ENCODE measurements at regions not wholly inside any gene's neighbourhood (a gene's known extent, or its start where the extent isn't known, plus 50 kb on each side); places are given as distances from the start of the nearest gene placed in this dataset.
"Not testable (repeated sequence)": the region's sequence is repeated elsewhere in the genome, so short reads cannot be mapped to it uniquely, and the experiment has no call there.

DNA sequence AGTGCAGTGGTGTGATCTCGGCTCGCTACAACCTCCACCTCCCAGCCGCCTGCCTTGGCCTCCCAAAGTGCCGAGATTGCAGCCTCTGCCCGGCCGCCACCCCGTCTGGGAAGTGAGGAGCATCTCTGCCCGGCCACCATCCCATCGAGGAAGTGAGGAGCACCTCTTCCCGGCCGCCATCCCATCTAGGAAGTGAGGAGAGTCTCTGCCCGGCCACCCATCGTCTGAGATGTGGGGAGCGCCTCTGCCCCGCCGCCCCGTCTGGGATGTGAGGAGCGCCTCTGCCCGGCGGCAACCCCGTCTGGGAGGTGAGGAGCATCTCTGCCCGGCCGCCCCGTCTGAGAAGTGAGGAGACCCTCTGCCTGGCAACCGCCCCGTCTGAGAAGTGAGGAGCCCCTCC lies 88.5 kb upstream of the DCAF12L1 start:
- H3K4me1 Mint-ChIP-seq; H3K4me3 ChIP-seq (ENCODE audit: low read length); H3K27me3 ChIP-seq (ENCODE audit: control insufficient read depth in 2 of 2, insufficient read depth in 2 of 2, low read length in 2 of 2); H3K27ac Mint-ChIP-seq; intact Hi-C loops (cut with micrococcal nuclease); H3K27me3 Mint-ChIP-seq; H3K27ac ChIP-seq (ENCODE audit: low read depth, low read length); H3K9me3 ChIP-seq (ENCODE audit: control insufficient read depth in 2 of 3, low read length in 3 of 3); CTCF ChIA-PET; ATAC-seq; H3K36me3 ChIP-seq (ENCODE audit: control insufficient read depth in 2 of 3, insufficient read depth in 3 of 3, low read length in 3 of 3); H3K36me3 Mint-ChIP-seq; H3K4me1 ChIP-seq (ENCODE audit: control insufficient read depth in 2 of 2, insufficient read depth in 2 of 2, low read length in 2 of 2); H3K4me3 Mint-ChIP-seq; H3K9me3 Mint-ChIP-seq; POLR2A ChIA-PET; DNase-seq: not testable (repeated sequence)

DNA sequence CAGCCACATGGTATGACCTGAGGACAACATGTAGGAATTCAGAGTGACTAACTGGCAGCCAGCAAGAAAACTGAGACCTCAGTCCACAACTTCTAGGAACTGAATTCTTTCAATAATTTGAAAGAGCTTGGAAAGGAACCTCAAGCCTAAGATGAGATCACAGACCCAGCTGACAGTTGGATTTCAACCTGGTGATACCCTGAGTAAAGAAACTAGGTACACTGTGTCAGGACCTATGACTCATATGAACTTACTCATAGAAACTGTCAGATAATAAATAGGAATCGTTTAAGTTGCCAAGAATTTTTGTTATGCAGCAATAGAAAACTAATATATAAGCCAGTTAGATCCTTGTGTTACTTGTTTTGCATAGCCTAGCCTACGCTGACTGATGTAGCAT lies 102.4 kb upstream of the DCAF12L1 start:
- H3K36me3 Mint-ChIP-seq: no peaks in the 10 kb centered on the region
- H3K4me1 Mint-ChIP-seq: no peaks in the 10 kb centered on the region
- H3K4me1 ChIP-seq (ENCODE audit: control insufficient read depth in 2 of 2, insufficient read depth in 2 of 2, low read length in 2 of 2): no peaks in the 10 kb centered on the region
- no peak overlapping the region for H3K27ac ChIP-seq (ENCODE audit: low read depth, low read length)
- peaks cover 0 to 2% (median 0%) of the 10 kb centered on the region in 11 donors for H3K9me3 Mint-ChIP-seq
- H3K27me3 Mint-ChIP-seq: no peaks in the 10 kb centered on the region
- no peaks in the 10 kb centered on the region for H3K36me3 ChIP-seq (ENCODE audit: control insufficient read depth in 2 of 3, insufficient read depth in 3 of 3, low read length in 3 of 3)
- no peaks in the 10 kb centered on the region for H3K27me3 ChIP-seq (ENCODE audit: control insufficient read depth in 2 of 2, insufficient read depth in 2 of 2, low read length in 2 of 2)
- POLR2A ChIA-PET: no interaction called here
- H3K4me3 Mint-ChIP-seq: no peak overlapping the region
- DNase-seq (no peak), ATAC-seq (no peak)
- CTCF ChIA-PET: no interaction called here
- no peak overlapping the region for H3K4me3 ChIP-seq (ENCODE audit: low read length)
- intact Hi-C loops (cut with micrococcal nuclease): no loop called here
- H3K27ac Mint-ChIP-seq: no peak overlapping the region
- H3K9me3 ChIP-seq (ENCODE audit: control insufficient read depth in 2 of 3, low read length in 3 of 3): no peaks in the 10 kb centered on the region

DNA sequence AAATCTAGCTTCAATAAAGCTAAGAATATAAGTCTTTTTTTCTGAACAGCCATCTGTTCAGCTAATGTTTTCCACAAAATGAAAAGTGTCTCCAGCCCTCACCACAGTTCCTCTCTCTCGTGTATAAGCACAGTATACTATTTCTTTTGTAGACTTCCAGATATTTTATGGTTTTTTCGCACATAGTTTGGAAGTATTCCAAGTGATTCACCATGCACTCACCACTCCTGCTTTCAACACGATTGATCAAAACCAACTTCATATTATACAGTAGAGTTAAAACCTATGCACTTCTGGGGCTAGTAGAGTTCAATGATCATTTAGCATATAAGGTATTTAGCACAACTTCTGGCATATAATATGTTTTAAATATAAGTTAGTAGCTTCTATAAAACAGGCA lies 105.8 kb upstream of the DCAF12L1 start:
- Histone ChIP-seq H3K27me3 (ENCODE audit: control insufficient read depth in 2 of 2, insufficient read depth in 2 of 2, low read length in 2 of 2) (no peaks in the 10 kb centered on the region), H3K36me3 (ENCODE audit: control insufficient read depth in 2 of 3, insufficient read depth in 3 of 3, low read length in 3 of 3) (no peaks in the 10 kb centered on the region), H3K4me1 (ENCODE audit: control insufficient read depth in 2 of 2, insufficient read depth in 2 of 2, low read length in 2 of 2) (no peaks in the 10 kb centered on the region), H3K9me3 (ENCODE audit: control insufficient read depth in 2 of 3, low read length in 3 of 3) (no peaks in the 10 kb centered on the region), H3K4me3 (ENCODE audit: low read length) (no peak overlapping the region), H3K27ac (ENCODE audit: low read depth, low read length) (no peak overlapping the region)
- ChIA-PET CTCF (no interaction called here), POLR2A (no interaction called here)
- no peak overlapping the region for H3K4me3 Mint-ChIP-seq
- H3K4me1 Mint-ChIP-seq: no peaks in the 10 kb centered on the region
- no peak overlapping the region for H3K27ac Mint-ChIP-seq
- no peaks in the 10 kb centered on the region for H3K27me3 Mint-ChIP-seq
- DNase-seq: no peak
- no peaks in the 10 kb centered on the region for H3K36me3 Mint-ChIP-seq
- H3K9me3 Mint-ChIP-seq: no peaks in the 10 kb centered on the region
- ATAC-seq: no peak
- intact Hi-C loops (cut with micrococcal nuclease): no loop called here

DNA sequence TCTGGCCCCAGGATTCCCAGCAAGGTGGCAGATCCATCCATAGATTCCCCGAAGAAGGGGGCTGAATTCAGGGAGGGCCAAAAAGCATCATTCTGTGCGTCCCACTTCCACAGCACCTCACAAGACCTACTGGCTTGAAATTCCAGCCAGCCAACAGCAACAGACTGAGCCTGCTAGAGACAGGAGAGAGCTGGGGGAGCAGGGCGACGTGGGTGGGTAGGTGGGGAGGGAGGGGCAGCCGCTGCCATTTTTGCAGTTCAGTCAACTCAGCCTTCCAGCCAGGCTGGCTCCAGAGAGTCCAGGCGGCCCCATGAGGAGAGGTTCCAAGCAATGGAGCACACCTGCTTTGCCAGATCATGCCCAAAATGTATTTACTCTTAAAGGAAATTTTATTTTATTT lies 117.6 kb upstream of the DCAF12L1 start:
- CTCF ChIA-PET: no interaction called here

DNA sequence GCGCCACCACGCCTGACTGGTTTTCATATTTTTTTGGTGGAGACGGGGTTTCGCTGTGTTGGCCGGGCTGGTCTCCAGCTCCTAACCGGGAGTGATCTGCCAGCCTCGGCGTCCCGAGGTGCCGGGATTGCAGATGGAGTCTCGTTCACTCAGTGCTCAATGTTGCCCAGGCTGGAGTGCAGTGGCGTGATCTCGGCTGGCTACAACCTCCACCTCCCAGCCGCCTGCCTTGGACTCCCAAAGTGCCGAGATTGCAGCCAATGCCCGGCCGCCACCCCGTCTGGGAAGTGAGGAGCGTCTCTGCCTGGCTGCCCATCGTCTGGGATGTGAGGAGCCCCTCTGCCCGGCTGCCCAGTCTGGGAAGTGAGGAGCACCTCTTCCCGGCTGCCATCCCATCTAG lies 120.8 kb upstream of the DCAF12L1 start:
- POLR2A ChIA-PET; H3K36me3 Mint-ChIP-seq; DNase-seq; H3K27ac Mint-ChIP-seq; H3K27ac ChIP-seq (ENCODE audit: low read depth, low read length); H3K27me3 ChIP-seq (ENCODE audit: control insufficient read depth in 2 of 2, insufficient read depth in 2 of 2, low read length in 2 of 2); H3K27me3 Mint-ChIP-seq; H3K4me3 ChIP-seq (ENCODE audit: low read length); ATAC-seq; H3K4me3 Mint-ChIP-seq; H3K36me3 ChIP-seq (ENCODE audit: control insufficient read depth in 2 of 3, insufficient read depth in 3 of 3, low read length in 3 of 3); CTCF ChIA-PET; H3K9me3 ChIP-seq (ENCODE audit: control insufficient read depth in 2 of 3, low read length in 3 of 3); intact Hi-C loops (cut with micrococcal nuclease); H3K4me1 Mint-ChIP-seq; H3K4me1 ChIP-seq (ENCODE audit: control insufficient read depth in 2 of 2, insufficient read depth in 2 of 2, low read length in 2 of 2): not testable (repeated sequence)
- H3K9me3 Mint-ChIP-seq: peaks cover 0 to 18% (median 6%) of the 10 kb centered on the region in 11 donors

More for the DNA sequence above, 117.6 kb upstream of the DCAF12L1 start:
- Histone ChIP-seq H3K27me3 (ENCODE audit: control insufficient read depth in 2 of 2, insufficient read depth in 2 of 2, low read length in 2 of 2) (no peaks in the 10 kb centered on the region), H3K9me3 (ENCODE audit: control insufficient read depth in 2 of 3, low read length in 3 of 3) (no peaks in the 10 kb centered on the region), H3K36me3 (ENCODE audit: control insufficient read depth in 2 of 3, insufficient read depth in 3 of 3, low read length in 3 of 3) (no peaks in the 10 kb centered on the region), H3K4me1 (ENCODE audit: control insufficient read depth in 2 of 2, insufficient read depth in 2 of 2, low read length in 2 of 2) (no peaks in the 10 kb centered on the region), H3K4me3 (ENCODE audit: low read length) (no peak overlapping the region), H3K27ac (ENCODE audit: low read depth, low read length) (no peak overlapping the region)
- H3K36me3 Mint-ChIP-seq: no peaks in the 10 kb centered on the region
- H3K27me3 Mint-ChIP-seq: no peaks in the 10 kb centered on the region
- POLR2A ChIA-PET: no interaction called here
- intact Hi-C loops (cut with micrococcal nuclease): no loop called here
- H3K27ac Mint-ChIP-seq: no peak overlapping the region
- H3K4me3 Mint-ChIP-seq: no peak overlapping the region
- peaks cover 0 to 18% (median 3%) of the 10 kb centered on the region in 11 donors for H3K9me3 Mint-ChIP-seq
- DNase-seq (no peak), ATAC-seq (no peak)
- H3K4me1 Mint-ChIP-seq: no peaks in the 10 kb centered on the region

DNA sequence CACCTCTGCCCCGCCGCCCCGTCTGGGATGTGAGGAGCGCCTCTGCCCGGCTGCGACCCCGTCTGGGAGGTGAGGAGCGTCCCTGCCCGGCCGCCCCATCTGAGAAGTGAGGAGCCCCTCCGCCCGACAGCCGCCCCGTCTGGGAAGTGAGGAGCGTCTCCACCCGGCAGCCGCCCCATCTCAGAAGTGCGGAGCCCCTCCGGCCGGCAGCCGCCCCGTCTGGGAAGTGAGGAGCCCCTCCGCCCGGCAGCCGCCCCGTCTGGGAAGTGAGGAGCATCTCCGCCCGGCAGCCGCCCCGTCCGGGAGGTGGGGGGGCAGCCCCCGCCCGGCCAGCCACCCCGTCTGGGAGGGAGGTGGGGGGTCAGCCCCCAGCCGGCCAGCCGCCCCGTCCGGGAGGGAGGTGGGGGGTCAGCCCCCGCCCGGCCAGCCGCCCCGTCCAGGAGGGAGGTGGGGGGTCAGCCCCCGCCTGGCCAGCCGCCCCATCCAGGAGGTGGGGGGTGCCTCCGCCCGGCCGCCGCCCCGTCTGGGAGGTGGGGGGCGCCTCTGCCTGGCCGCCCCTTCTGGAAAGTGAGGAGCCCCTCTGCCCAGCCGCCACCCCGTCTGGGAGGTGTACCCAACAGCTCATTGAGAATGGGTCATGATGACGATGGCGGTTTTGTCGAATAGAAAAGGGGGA lies 121.3 kb upstream of the DCAF12L1 start:
- H3K4me1 ChIP-seq (ENCODE audit: control insufficient read depth in 2 of 2, insufficient read depth in 2 of 2, low read length in 2 of 2); DNase-seq; CTCF ChIA-PET; H3K27ac ChIP-seq (ENCODE audit: low read depth, low read length); H3K27me3 ChIP-seq (ENCODE audit: control insufficient read depth in 2 of 2, insufficient read depth in 2 of 2, low read length in 2 of 2); H3K4me1 Mint-ChIP-seq; H3K4me3 Mint-ChIP-seq; ATAC-seq; intact Hi-C loops (cut with micrococcal nuclease); H3K4me3 ChIP-seq (ENCODE audit: low read length); H3K27me3 Mint-ChIP-seq; H3K36me3 ChIP-seq (ENCODE audit: control insufficient read depth in 2 of 3, insufficient read depth in 3 of 3, low read length in 3 of 3); H3K9me3 ChIP-seq (ENCODE audit: control insufficient read depth in 2 of 3, low read length in 3 of 3); H3K27ac Mint-ChIP-seq; POLR2A ChIA-PET; H3K36me3 Mint-ChIP-seq: not testable (repeated sequence)
- H3K9me3 Mint-ChIP-seq: peaks cover 0 to 18% (median 6%) of the 10 kb centered on the region in 11 donors

DNA sequence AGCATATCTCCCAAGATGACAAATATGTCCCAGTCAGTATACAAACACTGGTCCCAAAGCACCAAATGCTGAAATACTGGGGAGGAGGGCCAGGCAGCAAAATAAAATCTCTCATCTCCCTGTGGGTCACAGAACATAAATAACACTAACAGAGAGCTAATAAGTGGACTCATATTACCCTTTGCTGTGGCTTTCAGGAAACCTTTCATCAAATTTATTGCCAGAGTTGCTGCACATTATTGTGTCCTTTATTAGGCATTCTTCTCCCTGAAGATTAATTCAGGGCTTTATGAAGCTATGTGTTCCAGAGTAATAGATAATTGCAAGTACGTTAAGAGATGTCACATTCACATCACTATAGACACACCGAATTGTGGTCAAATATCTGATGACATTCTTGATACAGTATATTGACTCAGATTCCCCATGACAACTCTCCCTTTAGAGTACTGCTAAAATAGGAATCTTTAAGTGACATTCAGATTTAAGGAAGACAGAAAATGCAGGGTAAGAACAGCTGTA lies 124.1 kb upstream of the PRR32 start:
- no peak for DNase-seq
- Histone ChIP-seq H3K27ac (ENCODE audit: low read depth, low read length) (no peak overlapping the region), H3K4me3 (ENCODE audit: low read length) (no peak overlapping the region), H3K36me3 (ENCODE audit: control insufficient read depth in 2 of 3, insufficient read depth in 3 of 3, low read length in 3 of 3) (no peaks in the 10 kb centered on the region), H3K4me1 (ENCODE audit: control insufficient read depth in 2 of 2, insufficient read depth in 2 of 2, low read length in 2 of 2) (no peaks in the 10 kb centered on the region), H3K27me3 (ENCODE audit: control insufficient read depth in 2 of 2, insufficient read depth in 2 of 2, low read length in 2 of 2) (no peaks in the 10 kb centered on the region), H3K9me3 (ENCODE audit: control insufficient read depth in 2 of 3, low read length in 3 of 3) (no peaks in the 10 kb centered on the region)
- ChIA-PET POLR2A (no interaction called here), CTCF (no interaction called here)
- peaks cover 0 to 4% (median 0%) of the 10 kb centered on the region in 11 donors for H3K9me3 Mint-ChIP-seq
- intact Hi-C loops (cut with micrococcal nuclease): no loop called here
- H3K4me1 Mint-ChIP-seq: no peaks in the 10 kb centered on the region
- H3K27me3 Mint-ChIP-seq: no peaks in the 10 kb centered on the region
- no peaks in the 10 kb centered on the region for H3K36me3 Mint-ChIP-seq
- no peak overlapping the region for H3K27ac Mint-ChIP-seq
- no peak for ATAC-seq
- no peak overlapping the region for H3K4me3 Mint-ChIP-seq

Measured in naive thymus-derived CD4-positive, alpha-beta T cell (primary cell).